ENCODE measurements at regions not wholly inside any gene's neighbourhood (a gene's known extent, or its start where the extent isn't known, plus 50 kb on each side); places are given as distances from the start of the nearest gene placed in this dataset.

- no peaks in the 10 kb centered on the region for H3K27me3 Mint-ChIP-seq (ENCODE audit: unreplicated experiment)
- H3K4me1 Mint-ChIP-seq (ENCODE audit: low read depth, unreplicated experiment), result no peaks in the 10 kb centered on the region
- TF ChIP-seq CTCF (IDR thresholded peaks at IDR 0.05; ENCODE audit: partially characterized antibody, unreplicated experiment), result no peak
- no peak for DNase-seq
- H3K27ac Mint-ChIP-seq (ENCODE audit: unreplicated experiment), result no peak overlapping the region
- no peaks in the 10 kb centered on the region for H3K9me3 Mint-ChIP-seq (ENCODE audit: unreplicated experiment)
- no peak overlapping the region for H3K4me3 Mint-ChIP-seq (ENCODE audit: unreplicated experiment)
- H3K36me3 Mint-ChIP-seq (ENCODE audit: unreplicated experiment), result no peaks in the 10 kb centered on the region
These were observed 85.7 kb upstream of the CXADR start for GRCh38 chr21:17427157-17427556.

- Mint-ChIP-seq H3K27me3 (ENCODE audit: unreplicated experiment) (no peaks in the 10 kb centered on the region), H3K36me3 (ENCODE audit: unreplicated experiment) (no peaks in the 10 kb centered on the region), H3K4me1 (ENCODE audit: low read depth, unreplicated experiment) (no peaks in the 10 kb centered on the region), H3K27ac (ENCODE audit: unreplicated experiment) (no peak overlapping the region), H3K9me3 (ENCODE audit: unreplicated experiment) (no peaks in the 10 kb centered on the region), H3K4me3 (ENCODE audit: unreplicated experiment) (no peak overlapping the region)
- no peak for DNase-seq
- TF ChIP-seq CTCF (IDR thresholded peaks at IDR 0.05; ENCODE audit: partially characterized antibody, unreplicated experiment), result no peak
These were observed 84.9 kb upstream of the CXADR start for GRCh38 chr21:17427831-17428483.

GRCh38 chr21:17428484-17428869 lies 84.4 kb upstream of the CXADR start:
- no peak overlapping the region for H3K27ac Mint-ChIP-seq (ENCODE audit: unreplicated experiment)
- no peaks in the 10 kb centered on the region for H3K36me3 Mint-ChIP-seq (ENCODE audit: unreplicated experiment)
- no peaks in the 10 kb centered on the region for H3K4me1 Mint-ChIP-seq (ENCODE audit: low read depth, unreplicated experiment)
- H3K9me3 Mint-ChIP-seq (ENCODE audit: unreplicated experiment), result no peaks in the 10 kb centered on the region
- TF ChIP-seq CTCF (IDR thresholded peaks at IDR 0.05; ENCODE audit: partially characterized antibody, unreplicated experiment), result no peak
- DNase-seq, result no peak
- H3K27me3 Mint-ChIP-seq (ENCODE audit: unreplicated experiment), result no peaks in the 10 kb centered on the region
- no peak overlapping the region for H3K4me3 Mint-ChIP-seq (ENCODE audit: unreplicated experiment)

- TF ChIP-seq CTCF (IDR thresholded peaks at IDR 0.05; ENCODE audit: partially characterized antibody, unreplicated experiment), result no peak
- H3K27me3 Mint-ChIP-seq (ENCODE audit: unreplicated experiment), result no peaks in the 10 kb centered on the region
- no peak overlapping the region for H3K4me3 Mint-ChIP-seq (ENCODE audit: unreplicated experiment)
- H3K4me1 Mint-ChIP-seq (ENCODE audit: low read depth, unreplicated experiment), result no peaks in the 10 kb centered on the region
- H3K27ac Mint-ChIP-seq (ENCODE audit: unreplicated experiment), result no peak overlapping the region
- no peaks in the 10 kb centered on the region for H3K36me3 Mint-ChIP-seq (ENCODE audit: unreplicated experiment)
- DNase-seq, result no peak
- no peaks in the 10 kb centered on the region for H3K9me3 Mint-ChIP-seq (ENCODE audit: unreplicated experiment)
These were observed 83.9 kb upstream of the CXADR start for GRCh38 chr21:17428980-17429379.

- TF ChIP-seq CTCF (IDR thresholded peaks at IDR 0.05; ENCODE audit: partially characterized antibody, unreplicated experiment), result no peak
- Mint-ChIP-seq H3K27me3 (ENCODE audit: unreplicated experiment) (no peaks in the 10 kb centered on the region), H3K9me3 (ENCODE audit: unreplicated experiment) (no peaks in the 10 kb centered on the region), H3K27ac (ENCODE audit: unreplicated experiment) (no peak overlapping the region), H3K36me3 (ENCODE audit: unreplicated experiment) (no peaks in the 10 kb centered on the region), H3K4me3 (ENCODE audit: unreplicated experiment) (no peak overlapping the region), H3K4me1 (ENCODE audit: low read depth, unreplicated experiment) (no peaks in the 10 kb centered on the region)
- DNase-seq, result no peak
These were observed 82.9 kb upstream of the CXADR start for GRCh38 chr21:17429936-17430335.

Measured in glutamatergic neuron (in vitro differentiated cells).